ENCODE measurements at regions not wholly inside any gene's neighbourhood (a gene's known extent, or its start where the extent isn't known, plus 50 kb on each side); places are given as distances from the start of the nearest gene placed in this dataset.
"Not testable (repeated sequence)": the region's sequence is repeated elsewhere in the genome, so short reads cannot be mapped to it uniquely, and the experiment has no call there.

- Histone ChIP-seq H3K27ac (replicated peaks) (no peak overlapping the region), H3K36me3 (no peaks in the 10 kb centered on the region), H3K27me3 (ENCODE audit: low read depth) (no peaks in the 10 kb centered on the region), H3K4me3 (no peak overlapping the region), H3K4me1 (no peaks in the 10 kb centered on the region), H3K9me3 (replicated peaks) (no peaks in the 10 kb centered on the region)
- DNase-seq, result no peak
- TF ChIP-seq CTCF (IDR thresholded peaks at IDR 0.05; ENCODE audit: borderline replicate concordance), result no peak
- intact Hi-C loops (cut with micrococcal nuclease), result no loop called here
Measured at GRCh38 chr3:162701211-162701610, 1204.6 kb downstream of the OTOL1 start.

- intact Hi-C loops (cut with micrococcal nuclease), result no loop called here
- H3K9me3 ChIP-seq (replicated peaks), result no peaks in the 10 kb centered on the region
- TF ChIP-seq CTCF (IDR thresholded peaks at IDR 0.05; ENCODE audit: borderline replicate concordance), result no peak
- H3K27ac ChIP-seq (replicated peaks), result no peak overlapping the region
- no peak overlapping the region for H3K4me3 ChIP-seq
- DNase-seq, result no peak
- H3K36me3 ChIP-seq, result no peaks in the 10 kb centered on the region
- H3K27me3 ChIP-seq (ENCODE audit: low read depth), result no peaks in the 10 kb centered on the region
- no peaks in the 10 kb centered on the region for H3K4me1 ChIP-seq
Measured at GRCh38 chr3:162702768-162703385, 1206.3 kb downstream of the OTOL1 start.

DNA sequence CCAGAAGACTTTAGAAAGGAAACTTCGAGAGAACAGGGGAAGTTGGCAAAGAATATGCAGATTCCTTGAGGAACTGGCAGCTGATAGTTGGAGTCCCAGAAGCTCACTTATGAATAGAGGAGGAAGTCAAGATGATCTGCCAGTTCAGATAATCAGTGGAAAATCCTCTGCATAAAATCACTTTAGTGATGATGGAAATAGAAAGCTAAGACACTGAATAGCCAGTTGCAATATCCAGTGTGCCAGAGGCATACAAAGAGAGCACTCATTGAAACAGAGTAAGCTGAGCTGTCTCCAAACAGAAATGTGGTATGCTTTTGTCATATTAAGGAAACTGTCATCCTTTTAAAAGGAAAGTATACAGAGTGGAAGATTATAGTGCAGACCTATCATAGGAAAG is 1207.6 kb downstream of the OTOL1 start:
- no peak for TF ChIP-seq CTCF (IDR thresholded peaks at IDR 0.05; ENCODE audit: borderline replicate concordance)
- intact Hi-C loops (cut with micrococcal nuclease), result no loop called here

DNA sequence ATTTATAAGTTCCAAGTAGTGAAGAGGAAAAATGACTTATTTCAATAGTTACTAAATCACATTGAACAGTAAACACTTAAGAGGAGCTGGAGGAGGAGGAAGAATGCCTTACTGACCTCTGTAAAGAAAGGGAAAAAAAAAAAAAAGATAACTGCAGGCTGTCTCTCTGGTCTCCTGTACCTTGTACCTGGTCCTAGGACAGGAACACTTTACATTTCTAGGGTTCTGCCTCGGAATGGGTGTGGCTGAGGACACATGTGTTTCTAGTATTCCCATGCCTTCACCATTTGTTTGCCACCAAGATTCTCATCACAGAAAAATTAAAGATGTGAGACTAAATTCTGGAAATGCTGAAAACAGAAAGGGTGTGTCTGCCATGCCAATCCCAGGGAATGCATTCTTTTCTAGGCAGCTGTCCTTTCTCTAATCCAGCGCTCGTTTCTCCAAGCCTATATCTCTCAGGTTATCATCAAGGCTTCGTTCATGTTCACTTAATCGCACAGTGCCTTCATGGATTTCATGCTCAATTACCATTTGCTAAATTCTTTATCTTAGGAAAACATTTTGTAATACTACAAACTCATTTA is 1208.3 kb downstream of the OTOL1 start:
- intact Hi-C loops (cut with micrococcal nuclease), result no loop called here
- no peak for TF ChIP-seq CTCF (IDR thresholded peaks at IDR 0.05; ENCODE audit: borderline replicate concordance)
- DNase-seq, result no peak
- H3K27ac ChIP-seq (replicated peaks), result no peak overlapping the region
- H3K4me1 ChIP-seq, result no peaks in the 10 kb centered on the region
- H3K36me3 ChIP-seq, result no peaks in the 10 kb centered on the region
- no peaks in the 10 kb centered on the region for H3K9me3 ChIP-seq (replicated peaks)
- no peaks in the 10 kb centered on the region for H3K27me3 ChIP-seq (ENCODE audit: low read depth)
- H3K4me3 ChIP-seq, result no peak overlapping the region

More for the DNA sequence above, 1207.6 kb downstream of the OTOL1 start:
- Histone ChIP-seq H3K4me1 (no peaks in the 10 kb centered on the region), H3K4me3 (no peak overlapping the region), H3K9me3 (replicated peaks) (no peaks in the 10 kb centered on the region), H3K27ac (replicated peaks) (no peak overlapping the region), H3K36me3 (no peaks in the 10 kb centered on the region), H3K27me3 (ENCODE audit: low read depth) (no peaks in the 10 kb centered on the region)
- DNase-seq, result no peak

GRCh38 chr3:162708394-162708793 is 1211.8 kb downstream of the OTOL1 start:
- H3K4me1 ChIP-seq; H3K9me3 ChIP-seq (replicated peaks); H3K36me3 ChIP-seq; H3K27ac ChIP-seq (replicated peaks); intact Hi-C loops (cut with micrococcal nuclease); DNase-seq; H3K4me3 ChIP-seq; H3K27me3 ChIP-seq (ENCODE audit: low read depth): not testable (repeated sequence)

DNA sequence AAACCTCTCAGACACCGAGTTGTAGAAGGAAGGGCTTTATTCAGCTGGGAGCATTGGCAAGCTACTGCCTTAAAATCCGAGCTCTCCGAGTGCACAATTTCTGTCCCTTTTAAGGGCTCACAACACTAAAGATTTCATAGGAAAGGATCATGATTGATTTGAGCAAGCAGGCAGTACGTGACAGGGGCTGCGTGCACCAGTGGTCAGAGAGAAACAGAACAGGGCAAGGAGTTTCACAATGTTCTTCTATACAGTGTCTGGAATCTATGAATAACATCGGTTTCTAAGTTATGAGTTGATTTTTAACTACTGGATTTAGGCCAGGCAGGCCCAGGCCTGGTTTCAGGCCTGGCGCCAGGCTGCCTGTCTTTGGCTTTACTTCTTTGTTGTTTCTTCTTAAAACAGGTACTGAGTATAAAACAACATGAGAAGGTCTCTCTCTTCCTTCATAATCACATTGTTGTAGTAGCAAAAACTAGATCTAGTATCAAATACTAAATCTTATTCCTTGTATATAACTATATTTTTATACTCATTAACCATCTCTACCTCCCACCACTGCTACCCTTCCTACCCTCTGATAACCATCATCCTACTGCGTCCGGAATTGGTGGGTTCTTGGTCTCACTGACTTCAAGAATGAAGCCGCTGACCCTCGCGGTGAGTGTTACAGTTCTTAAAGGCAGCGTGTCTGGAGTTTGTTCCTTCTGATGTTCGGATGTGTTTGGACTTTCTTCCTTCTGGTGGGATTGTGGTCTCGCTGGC is 1212.5 kb downstream of the OTOL1 start:
- intact Hi-C loops (cut with micrococcal nuclease), result not testable (repeated sequence)

More for the DNA sequence above, 1212.5 kb downstream of the OTOL1 start:
- not testable (repeated sequence) for H3K4me1 ChIP-seq; DNase-seq; H3K27me3 ChIP-seq (ENCODE audit: low read depth); H3K4me3 ChIP-seq; H3K9me3 ChIP-seq (replicated peaks); H3K27ac ChIP-seq (replicated peaks); H3K36me3 ChIP-seq
